Chondrocyte (in vitro differentiated cells): ENCODE measurements at regions not wholly inside any gene's neighbourhood (a gene's known extent, or its start where the extent isn't known, plus 50 kb on each side); places are given as distances from the start of the nearest gene placed in this dataset.

ENCODE experiments used
- DNase-seq: peaks from one replicate; pipeline ENCODE4 v3.0.0; 2021; ENCODE audit warnings: mixed read lengths, low spot score
- H3K27ac Mint-ChIP-seq: one replicate; pipeline ENCODE4 v1.8.0; 2021; ENCODE audit warnings: mild to moderate bottlenecking, moderate library complexity, mixed read lengths; ENCODE audit not compliant: unreplicated experiment
- H3K27me3 Mint-ChIP-seq: 2 replicates; pipeline ENCODE4 v1.8.0; 2021; ENCODE audit warnings: low read depth, mixed read lengths
- H3K36me3 Mint-ChIP-seq: 2 replicates; pipeline ENCODE4 v1.8.0; 2021; ENCODE audit warnings: low read depth, mixed read lengths
- H3K4me1 Mint-ChIP-seq: 2 replicates; pipeline ENCODE4 v1.8.0; 2021; ENCODE audit warnings: low read depth, mild to moderate bottlenecking, mixed read lengths
- H3K4me3 Mint-ChIP-seq: one replicate; pipeline ENCODE4 v1.8.0; 2021; ENCODE audit warnings: mild to moderate bottlenecking, moderate library complexity, mixed read lengths; ENCODE audit not compliant: unreplicated experiment
- H3K9me3 Mint-ChIP-seq: 2 replicates; pipeline ENCODE4 v1.8.0; 2021; ENCODE audit warnings: low read depth, mixed read lengths
- CTCF ChIP-seq: fragments of 200-600 bp; sonication (generic); IDR thresholded peaks from 2 replicates; pipeline ENCODE4 v1.5.0; 2021; ENCODE audit warnings: antibody characterized with exemption, mild to moderate bottlenecking, moderate library complexity

DNA sequence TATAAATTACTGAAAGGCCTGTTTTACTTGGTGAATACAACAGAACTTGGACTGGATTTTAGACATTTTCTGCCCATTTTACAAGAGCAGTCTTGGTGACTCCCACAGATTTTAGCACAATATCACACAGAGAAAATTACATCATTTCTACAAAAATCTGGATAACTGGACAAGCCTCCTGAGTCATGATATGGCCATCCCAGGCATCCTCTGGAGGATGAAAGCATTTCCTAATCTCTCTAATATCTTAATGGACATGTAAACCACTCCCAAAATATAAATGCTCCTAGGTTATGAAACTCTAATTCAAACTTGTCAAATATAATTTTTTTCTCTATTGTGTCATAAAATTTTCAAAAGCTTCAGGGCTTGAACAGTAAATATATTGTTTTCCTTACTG, 1170.8 kb upstream of the PCDH7 start:
- no peak for DNase-seq
- peaks cover 6% of the 10 kb centered on the region for H3K9me3 Mint-ChIP-seq
- H3K36me3 Mint-ChIP-seq = no peaks in the 10 kb centered on the region
- H3K4me3 Mint-ChIP-seq = no peak overlapping the region
- no peaks in the 10 kb centered on the region for H3K27me3 Mint-ChIP-seq
- peaks cover 7% of the 10 kb centered on the region for H3K4me1 Mint-ChIP-seq
- no peak overlapping the region for H3K27ac Mint-ChIP-seq
- TF ChIP-seq CTCF = no peak

GRCh38 chr4:29551821-29552220, 1168.3 kb upstream of the PCDH7 start:
- Mint-ChIP-seq H3K4me3 (no peak overlapping the region), H3K4me1 (peaks cover 7% of the 10 kb centered on the region), H3K27ac (no peak overlapping the region), H3K9me3 (peaks cover 6% of the 10 kb centered on the region), H3K27me3 (no peaks in the 10 kb centered on the region), H3K36me3 (no peaks in the 10 kb centered on the region)
- no peak for TF ChIP-seq CTCF
- no peak for DNase-seq

GRCh38 chr4:29553846-29554245, 1166.3 kb upstream of the PCDH7 start:
- no peaks in the 10 kb centered on the region for H3K36me3 Mint-ChIP-seq
- no peak overlapping the region for H3K27ac Mint-ChIP-seq
- no peak overlapping the region for H3K4me3 Mint-ChIP-seq
- no peak for DNase-seq
- H3K27me3 Mint-ChIP-seq = no peaks in the 10 kb centered on the region
- no peaks in the 10 kb centered on the region for H3K9me3 Mint-ChIP-seq
- H3K4me1 Mint-ChIP-seq = peaks cover 7% of the 10 kb centered on the region
- TF ChIP-seq CTCF = no peak

- no peak overlapping the region for H3K27ac Mint-ChIP-seq
Observed at GRCh38 chr4:29558789-29559188, 1161.4 kb upstream of the PCDH7 start.

DNA sequence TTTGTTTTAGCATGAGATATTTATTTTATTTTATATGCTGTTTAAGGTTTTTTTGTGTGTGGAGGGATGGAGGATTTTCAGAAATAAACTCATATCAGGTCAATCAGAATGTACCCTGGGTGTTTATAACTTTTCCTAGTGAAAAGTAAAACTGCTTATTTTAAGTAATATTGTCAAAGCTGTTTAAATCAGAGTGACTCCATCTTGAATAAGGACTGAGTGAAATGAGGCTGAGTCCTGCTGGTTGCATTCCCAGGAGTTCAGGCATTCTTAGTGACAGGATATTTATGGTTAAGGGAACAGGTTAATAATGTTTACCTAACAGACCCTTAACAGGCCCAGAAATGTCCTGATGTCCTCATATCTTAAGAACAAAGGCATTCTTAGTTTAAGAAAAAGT, 1160.9 kb upstream of the PCDH7 start:
- H3K4me1 Mint-ChIP-seq = no peaks in the 10 kb centered on the region
- H3K36me3 Mint-ChIP-seq = no peaks in the 10 kb centered on the region
- H3K4me3 Mint-ChIP-seq = no peak overlapping the region
- TF ChIP-seq CTCF = no peak
- H3K27ac Mint-ChIP-seq = no peak overlapping the region
- H3K9me3 Mint-ChIP-seq = peaks cover 6% of the 10 kb centered on the region
- no peaks in the 10 kb centered on the region for H3K27me3 Mint-ChIP-seq
- DNase-seq = no peak

More at GRCh38 chr4:29558789-29559188, 1161.4 kb upstream of the PCDH7 start:
- DNase-seq = no peak
- TF ChIP-seq CTCF = no peak
- H3K4me3 Mint-ChIP-seq = no peak overlapping the region
- H3K4me1 Mint-ChIP-seq = peaks cover 2% of the 10 kb centered on the region
- no peaks in the 10 kb centered on the region for H3K36me3 Mint-ChIP-seq
- H3K27me3 Mint-ChIP-seq = no peaks in the 10 kb centered on the region
- peaks cover 6% of the 10 kb centered on the region for H3K9me3 Mint-ChIP-seq
